ES-I3 (cell line): ENCODE measurements at regions not wholly inside any gene's neighbourhood (a gene's known extent, or its start where the extent isn't known, plus 50 kb on each side); places are given as distances from the start of the nearest gene placed in this dataset.
A peak's percentile ranks its signal among the peaks of the same experiment; 100 is the strongest.

ENCODE experiments used
- H3K36me3 ChIP-seq: 2 replicates; pipeline ENCODE4 v1.6.1; 2013; ENCODE audit warnings: mild to moderate bottlenecking, low read length, control low read depth, moderate library complexity; ENCODE audit not compliant: insufficient read depth
- H3K4me1 ChIP-seq: 2 replicates; pipeline ENCODE4 v1.6.1; 2013; ENCODE audit warnings: mild to moderate bottlenecking, control low read depth, low read length; ENCODE audit not compliant: insufficient read depth
- H3K9ac ChIP-seq: 2 replicates; pipeline ENCODE4 v1.6.1; 2013; ENCODE audit warnings: low read depth, mild to moderate bottlenecking, low read length, moderate library complexity
- H3K9me3 ChIP-seq: 2 replicates; pipeline ENCODE4 v1.6.1; 2013; ENCODE audit warnings: mild to moderate bottlenecking, low read length, moderate library complexity; ENCODE audit not compliant: control insufficient read depth, insufficient read depth

DNA sequence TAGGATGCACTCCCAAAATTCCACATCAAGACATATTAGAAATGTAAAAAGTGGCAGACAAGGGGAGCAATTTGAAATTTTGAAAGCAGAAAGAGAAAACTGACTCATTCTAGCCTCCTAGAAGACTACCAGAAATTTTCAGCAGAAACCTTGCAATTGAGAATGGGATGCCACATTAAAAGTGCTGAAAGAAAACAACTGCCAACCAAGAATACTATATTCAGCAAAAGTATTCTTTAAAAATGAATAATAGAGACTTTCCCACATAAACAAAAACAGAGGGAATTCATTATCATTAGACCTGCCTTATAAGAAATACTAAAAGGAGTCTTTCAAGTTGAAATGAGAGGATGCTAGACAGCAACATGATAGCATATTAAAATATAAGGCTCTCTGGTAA lies 78.3 kb upstream of the HTR2A start:
- H3K36me3 ChIP-seq, result no peaks in the 10 kb centered on the region
- H3K4me1 ChIP-seq, result no peaks in the 10 kb centered on the region
- H3K9me3 ChIP-seq, result no peaks in the 10 kb centered on the region
- H3K9ac ChIP-seq, result no peak overlapping the region

DNA sequence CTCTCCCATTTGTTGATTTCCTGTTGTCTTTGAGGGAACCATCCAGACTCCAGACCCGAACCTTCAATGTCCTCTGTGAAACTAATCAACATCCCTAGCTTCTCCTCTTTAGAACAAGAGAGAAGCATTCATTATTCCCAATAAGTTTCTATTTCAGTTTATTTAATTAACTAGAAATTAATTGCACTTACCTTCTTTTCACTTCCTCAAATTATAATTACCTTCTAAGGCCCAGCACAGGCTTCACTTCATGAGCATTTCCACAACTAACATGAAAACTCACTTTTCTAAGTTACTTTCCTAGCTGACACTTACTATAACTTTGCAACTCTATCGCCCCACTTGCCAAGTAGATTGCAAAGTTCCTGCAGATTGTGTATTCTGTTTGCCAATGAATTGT lies 71.6 kb upstream of the HTR2A start:
- Histone ChIP-seq H3K36me3 (no peaks in the 10 kb centered on the region), H3K4me1 (no peaks in the 10 kb centered on the region), H3K9me3 (no peaks in the 10 kb centered on the region), H3K9ac (no peak overlapping the region)

DNA sequence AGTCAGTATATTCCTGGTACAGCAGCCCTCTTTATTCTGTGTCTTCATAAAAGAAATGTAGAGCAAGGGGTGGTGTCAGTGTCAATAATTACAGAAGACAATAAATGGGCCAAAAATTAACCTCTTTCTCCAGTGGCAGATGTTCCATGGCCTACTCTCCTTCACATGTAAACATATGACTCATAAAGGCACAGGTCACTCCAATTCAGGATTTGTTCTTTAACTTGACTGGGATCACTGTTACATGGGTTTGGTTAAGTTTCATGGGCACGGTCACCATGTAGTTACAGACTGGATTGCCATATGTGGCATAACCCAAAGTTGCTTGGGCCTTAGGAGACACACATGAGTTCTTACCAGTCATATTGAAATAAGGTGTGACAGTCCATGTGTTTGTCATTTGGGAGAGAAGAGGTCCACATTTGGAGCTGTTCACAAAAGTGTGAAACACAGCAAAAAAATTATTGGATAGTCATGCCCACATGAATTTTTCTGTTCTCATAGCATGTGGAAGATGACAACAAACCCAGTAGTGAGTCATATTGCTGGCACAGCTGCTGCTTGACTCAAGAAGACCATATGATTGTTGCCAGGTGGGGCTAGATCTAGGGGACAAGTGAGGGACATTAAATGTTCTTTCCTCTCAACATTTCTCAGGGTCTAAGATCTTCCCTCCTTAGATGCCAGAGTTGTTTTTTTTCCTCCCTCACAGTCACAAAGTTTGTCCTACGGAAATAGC lies 68.1 kb upstream of the HTR2A start:
- Histone ChIP-seq H3K36me3 (no peaks in the 10 kb centered on the region), H3K9me3 (no peaks in the 10 kb centered on the region), H3K4me1 (0 out of 2 replicates have a peak, but pooled peaks cover 3% of the 10 kb centered on the region), H3K9ac (no peak overlapping the region)

DNA sequence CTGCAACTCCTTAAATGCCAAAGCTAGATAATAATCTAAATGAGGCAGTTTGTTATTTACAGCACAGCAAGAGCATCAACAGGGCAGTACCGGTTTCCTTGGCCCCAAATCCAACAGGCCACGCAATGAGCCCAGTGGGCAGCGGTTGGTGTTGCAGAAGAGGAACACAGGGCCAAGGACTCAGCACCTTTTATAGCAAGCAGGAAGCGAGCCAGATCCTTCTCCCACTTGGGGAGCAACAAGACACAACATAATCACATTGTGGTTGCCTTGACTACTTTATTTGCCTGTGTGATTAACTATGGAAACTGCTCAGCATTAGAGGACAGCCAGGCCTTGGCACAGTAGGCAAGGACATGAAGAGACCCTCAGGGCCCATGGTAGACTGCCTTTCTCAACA lies 67.1 kb upstream of the HTR2A start:
- Histone ChIP-seq H3K4me1 (0 out of 2 replicates have a peak, but pooled peaks cover 3% of the 10 kb centered on the region), H3K9ac (no peak overlapping the region), H3K36me3 (no peaks in the 10 kb centered on the region), H3K9me3 (no peaks in the 10 kb centered on the region)

DNA sequence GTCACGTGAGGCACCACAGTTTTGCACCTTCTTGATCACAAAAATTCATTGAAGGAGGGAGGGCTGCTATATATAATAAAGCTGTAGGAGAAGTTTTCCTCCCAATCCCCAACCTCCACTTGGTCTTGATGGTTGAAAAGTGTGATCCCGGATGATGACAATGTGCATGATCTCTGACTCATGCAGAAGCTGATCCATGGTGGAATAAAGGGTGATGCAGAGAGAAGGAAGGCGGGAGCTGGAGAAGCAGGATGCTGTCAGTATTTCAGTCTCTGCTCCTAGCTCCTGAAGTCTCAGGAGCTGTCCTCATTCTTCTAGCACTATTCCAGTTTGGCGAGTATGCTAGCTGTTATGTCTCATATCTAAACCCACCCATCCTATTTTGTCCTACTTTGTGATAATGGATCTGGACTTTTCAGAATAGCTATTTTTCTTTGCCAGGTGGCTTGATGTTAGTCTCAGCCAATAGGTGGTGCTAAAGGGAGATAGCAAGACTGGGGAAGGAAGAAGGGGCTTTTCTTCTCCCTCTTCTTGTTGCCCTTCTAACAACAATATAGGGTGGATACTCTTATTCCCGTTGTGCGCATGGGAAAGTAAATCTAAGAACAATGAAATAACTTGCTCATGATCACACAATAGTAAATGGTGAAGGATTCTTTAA lies 65.6 kb upstream of the HTR2A start:
- Histone ChIP-seq H3K9ac (no peak overlapping the region), H3K9me3 (no peaks in the 10 kb centered on the region), H3K4me1 (0 out of 2 replicates have a peak, but pooled peaks cover 3% of the 10 kb centered on the region), H3K36me3 (no peaks in the 10 kb centered on the region)

DNA sequence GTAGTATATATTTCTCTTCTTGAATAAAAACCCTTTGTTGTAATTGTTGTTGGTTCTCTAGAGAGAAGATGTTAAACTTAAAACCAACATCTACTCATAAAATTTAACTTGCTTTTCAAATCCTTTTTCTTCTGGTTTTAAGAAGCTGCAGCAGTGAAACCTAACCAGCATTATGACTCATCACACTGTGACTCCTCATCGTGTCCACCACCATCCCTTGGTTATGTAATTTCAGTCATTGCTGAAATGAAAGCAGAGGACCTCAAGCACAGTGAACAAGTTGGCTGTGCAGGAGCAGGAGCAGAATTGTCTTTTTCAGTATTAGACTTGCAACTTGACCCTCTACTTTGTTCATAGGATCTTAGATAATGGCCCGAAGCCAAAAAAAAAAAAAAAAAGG lies 64.9 kb upstream of the HTR2A start:
- no peak overlapping the region for H3K9ac ChIP-seq
- 0 out of 2 replicates have a peak, but pooled peaks cover 3% of the 10 kb centered on the region for H3K4me1 ChIP-seq
- H3K9me3 ChIP-seq, result 0 out of 2 replicates have a peak, but pooled peaks cover 4% of the 10 kb centered on the region
- no peaks in the 10 kb centered on the region for H3K36me3 ChIP-seq

DNA sequence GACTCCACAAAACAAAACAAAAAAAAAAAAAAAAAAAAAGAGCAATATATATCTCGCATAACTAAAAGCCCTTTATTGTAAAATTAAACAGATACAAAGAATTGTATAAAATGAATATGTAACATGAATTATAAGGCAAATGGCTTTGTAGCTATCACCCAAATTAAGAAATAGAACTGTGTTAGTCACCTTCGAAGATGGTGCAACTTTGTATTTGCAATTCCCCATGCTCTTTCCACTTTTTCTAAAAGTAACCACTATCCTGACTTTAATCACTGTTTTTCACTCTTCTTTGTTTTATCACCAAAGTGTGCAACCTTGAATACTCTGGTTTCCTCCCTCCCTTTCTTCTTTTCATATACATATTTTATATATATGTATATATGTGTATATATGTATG lies 57.1 kb upstream of the HTR2A start:
- Histone ChIP-seq H3K4me1 (no peaks in the 10 kb centered on the region), H3K9ac (no peak overlapping the region), H3K36me3 (no peaks in the 10 kb centered on the region), H3K9me3 (0 out of 2 replicates have a peak, but pooled peaks cover 4% of the 10 kb centered on the region)

DNA sequence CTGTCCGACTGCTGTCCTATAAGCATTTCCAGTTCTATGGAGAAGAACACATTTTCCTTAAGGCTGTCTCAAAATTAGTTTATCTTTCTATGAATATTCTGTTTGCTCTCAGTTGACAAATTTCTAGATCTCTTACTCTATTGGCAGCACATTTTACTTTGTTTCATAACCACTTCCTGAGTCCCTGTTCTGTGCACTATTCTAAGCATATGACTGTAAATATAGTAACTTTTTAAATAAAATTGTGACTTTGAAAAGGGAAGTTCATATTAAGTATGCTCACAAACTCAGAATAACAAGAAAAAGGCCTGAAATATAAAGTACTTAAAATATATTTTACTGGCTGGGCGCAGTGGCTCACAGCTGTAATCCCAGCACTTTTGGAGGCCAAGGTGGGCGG lies 56.5 kb upstream of the HTR2A start:
- Histone ChIP-seq H3K4me1 (peaks cover 3% of the 10 kb centered on the region), H3K36me3 (no peaks in the 10 kb centered on the region), H3K9ac (no peak overlapping the region), H3K9me3 (0 out of 2 replicates have a peak, but pooled peaks cover 4% of the 10 kb centered on the region)

DNA sequence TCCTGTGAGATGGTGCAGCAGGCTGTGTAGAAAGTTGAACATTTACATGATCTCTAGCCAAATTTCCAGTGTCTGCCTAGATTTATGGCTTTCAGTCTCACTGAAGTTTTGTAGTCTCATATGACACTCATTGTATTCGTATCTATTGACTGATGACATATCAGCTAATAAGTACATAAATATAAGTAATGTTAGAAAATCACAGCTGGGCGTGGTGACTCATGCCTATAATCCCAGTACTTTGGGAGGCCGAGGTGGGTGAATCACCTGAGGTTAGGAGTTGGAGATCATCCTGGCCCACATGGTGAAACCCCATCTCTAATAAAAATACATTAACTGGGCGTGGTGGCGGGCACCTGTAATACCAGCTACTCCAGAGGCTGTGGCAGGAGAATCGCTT lies 54.7 kb upstream of the HTR2A start:
- no peaks in the 10 kb centered on the region for H3K36me3 ChIP-seq
- H3K9me3 ChIP-seq, result no peaks in the 10 kb centered on the region
- no peak overlapping the region for H3K9ac ChIP-seq
- peaks cover 18% of the 10 kb centered on the region for H3K4me1 ChIP-seq

DNA sequence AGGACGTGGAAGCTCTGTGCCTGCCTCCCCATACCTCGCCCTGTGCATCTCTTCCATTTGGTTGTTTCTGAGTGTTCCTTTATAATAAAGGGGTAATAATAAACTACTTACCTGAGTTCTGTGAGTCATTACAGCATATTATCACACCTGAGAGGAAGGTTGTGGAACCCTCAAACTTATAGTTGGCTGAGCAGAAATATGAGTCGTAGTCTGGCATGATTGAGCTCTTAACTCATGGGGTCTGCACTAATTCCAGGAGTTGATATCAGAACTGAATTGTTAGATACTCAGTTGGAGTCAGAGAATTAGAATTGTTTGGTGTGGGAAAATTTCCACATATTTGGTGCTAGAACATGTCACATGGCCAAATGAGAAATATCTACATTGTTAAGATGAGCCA lies 52.4 kb upstream of the HTR2A start:
- Histone ChIP-seq H3K4me1 (peaks cover 21% of the 10 kb centered on the region), H3K36me3 (no peaks in the 10 kb centered on the region), H3K9ac (no peak overlapping the region), H3K9me3 (peaks cover 16% of the 10 kb centered on the region)

DNA sequence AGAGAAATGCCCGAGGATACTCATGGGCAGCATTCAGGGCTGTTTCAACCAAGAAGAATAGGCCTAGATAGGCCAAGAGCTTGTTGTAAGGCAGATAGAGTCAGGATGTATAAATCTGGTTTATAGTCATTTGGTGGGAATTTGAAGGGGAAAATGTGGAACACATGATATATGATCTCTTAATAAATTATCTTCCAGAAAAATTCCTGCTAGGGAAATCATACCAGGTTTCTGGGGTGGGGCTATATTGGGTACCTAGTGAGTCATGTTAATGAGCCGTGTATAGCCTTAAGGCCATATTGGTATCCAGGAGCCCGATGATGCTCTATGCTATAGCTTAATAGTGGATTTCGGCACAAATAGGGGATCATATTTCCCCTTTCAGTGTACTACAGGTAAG lies 51.5 kb upstream of the HTR2A start:
- H3K9ac ChIP-seq, result no peak overlapping the region; the same call in 1 of the 2 replicates
- peaks cover 23% of the 10 kb centered on the region for H3K9me3 ChIP-seq
- no peaks in the 10 kb centered on the region for H3K36me3 ChIP-seq
- peaks cover 21% of the 10 kb centered on the region for H3K4me1 ChIP-seq

DNA sequence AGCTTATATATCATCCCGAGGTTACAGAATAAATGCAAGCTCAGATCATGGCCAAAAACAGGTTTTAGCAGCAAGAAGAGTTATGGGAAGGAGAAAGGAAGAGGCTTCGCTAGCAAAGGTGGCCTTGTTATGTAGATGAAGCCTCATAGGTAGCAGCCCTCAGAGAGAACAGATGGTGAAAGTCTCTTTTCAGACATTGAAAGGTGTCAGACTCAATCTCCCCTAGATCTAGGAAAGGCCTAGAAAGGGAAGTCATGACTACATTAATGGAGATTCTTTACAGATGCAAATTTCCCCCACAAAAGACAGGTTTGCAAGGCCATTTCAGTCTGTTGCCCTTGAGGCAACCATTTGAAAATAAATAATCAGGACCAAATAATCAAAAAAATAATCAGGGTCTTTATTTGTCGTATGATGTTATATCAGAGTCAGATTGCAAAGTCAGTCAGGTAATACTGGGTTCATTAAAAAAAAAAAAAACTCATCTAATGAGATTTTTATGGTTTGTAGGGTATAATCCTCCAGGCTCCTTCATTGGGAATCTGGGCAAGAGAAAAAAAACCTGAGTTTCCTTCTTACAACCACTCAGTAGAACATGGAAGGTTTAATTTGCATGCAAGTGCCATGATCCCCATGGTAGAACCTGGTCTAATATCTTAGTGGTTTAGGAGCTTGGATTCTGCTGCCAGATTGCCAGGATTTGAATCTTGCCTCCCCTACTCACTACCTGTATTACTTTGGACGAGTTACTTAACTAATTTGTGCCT lies 50.8 kb upstream of the HTR2A start:
- peak overlapping the region; percentile 0; the same call in 1 of the 2 replicates for H3K9ac ChIP-seq
- H3K4me1 ChIP-seq, result peaks cover 21% of the 10 kb centered on the region
- H3K36me3 ChIP-seq, result no peaks in the 10 kb centered on the region
- H3K9me3 ChIP-seq, result peaks cover 23% of the 10 kb centered on the region
